NB4 (cell line): ENCODE measurements at regions not wholly inside any gene's neighbourhood (a gene's known extent, or its start where the extent isn't known, plus 50 kb on each side); places are given as distances from the start of the nearest gene placed in this dataset.

Experiments
- CTCF ChIP-seq: IDR thresholded peaks from one replicate; pipeline ENCODE4 v1.5.1; 2012; ENCODE audit warnings: low read depth, low read length
- MAX ChIP-seq: IDR thresholded peaks from 2 replicates; pipeline ENCODE4 v1.6.1; 2011; ENCODE audit warnings: low read depth, low read length
- MYC ChIP-seq: IDR thresholded peaks from 2 replicates; pipeline ENCODE4 v1.6.1; 2011; ENCODE audit warnings: low read depth, low read length
- POLR2A ChIP-seq: IDR thresholded peaks from 2 replicates; pipeline ENCODE4 v1.6.1; 2011; ENCODE audit warnings: mild to moderate bottlenecking; ENCODE audit not compliant: insufficient read length; ENCODE audit errors: extremely low read depth

- no peak for TF ChIP-seq CTCF
- TF ChIP-seq POLR2A: no peak
- TF ChIP-seq MYC: no peak
- TF ChIP-seq MAX: no peak
Observed at GRCh38 chr4:3390288-3390811, 51.4 kb upstream of the HGFAC start.
